ENCODE measurements at regions not wholly inside any gene's neighbourhood (a gene's known extent, or its start where the extent isn't known, plus 50 kb on each side); places are given as distances from the start of the nearest gene placed in this dataset.

DNA sequence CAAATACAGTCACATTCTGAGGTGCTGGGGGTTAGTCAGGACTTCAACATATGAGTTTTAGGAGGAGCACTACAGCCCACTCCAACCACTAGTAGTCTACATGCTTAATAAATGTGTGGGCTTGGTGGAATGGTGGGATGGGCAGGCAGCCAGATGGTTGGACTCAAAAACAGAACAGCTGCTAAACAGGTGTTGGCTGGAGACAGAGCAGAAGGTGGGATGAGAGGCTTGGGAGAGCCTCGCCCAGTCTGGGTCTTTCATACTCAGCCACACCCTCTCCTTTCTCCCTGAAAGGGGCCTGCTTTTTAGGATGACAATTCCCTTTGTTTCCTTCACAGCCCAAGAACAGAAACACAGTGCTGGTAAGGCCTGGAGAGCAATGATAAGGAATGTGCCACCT is 143.9 kb upstream of the KLHL29 start:
- no peak for TF ChIP-seq CTCF (IDR thresholded peaks at IDR 0.05)
- TF ChIP-seq EZH2 (IDR thresholded peaks at IDR 0.05): no peak
- no peak for TF ChIP-seq EZH2phosphoT487 (IDR thresholded peaks at IDR 0.05)
